Heart left ventricle (tissue), 16 donors: ENCODE measurements at regions not wholly inside any gene's neighbourhood (a gene's known extent, or its start where the extent isn't known, plus 50 kb on each side); places are given as distances from the start of the nearest gene placed in this dataset.

Experiments used
- ATAC-seq, 4 donors: fragments of 200-7000 bp; cut with Tn5 transposase; one replicate each; pipeline ENCODE4 v1.9.1; 2020 to 2022; ENCODE audit warnings: moderate library complexity in 4 of 4, mild to moderate bottlenecking in 3 of 4, moderate number of reproducible peaks in 1 of 4
- DNase-seq, 5 donors: peaks; one replicate each; pipeline ENCODE4 v3.0.0-alpha.2; 2020
- H3K27ac ChIP-seq, 12 donors: fragments of 200-600 bp; sonication (generic) in 4 of 12; one replicate each; pipeline versions ENCODE4 v1.5.0 to v1.8.0; 2016 to 2022; ENCODE audit warnings: mild to moderate bottlenecking in 2 of 12
- H3K27me3 ChIP-seq, 9 donors: fragments of 200-600 bp; sonication (generic) in 2 of 9; one replicate each; pipeline versions ENCODE4 v1.5.1 to v1.8.0; 2016 to 2022; ENCODE audit warnings: mild to moderate bottlenecking in 3 of 9
- H3K36me3 ChIP-seq, 9 donors: fragments of 200-600 bp; sonication (generic) in 2 of 9; one replicate each; pipeline versions ENCODE4 v1.5.0 to v1.8.0; 2018 to 2022; ENCODE audit warnings: mild to moderate bottlenecking in 2 of 9
- H3K4me1 ChIP-seq, 12 donors: fragments of 200-600 bp; sonication (generic) in 4 of 12; one replicate each; pipeline versions ENCODE4 v1.5.0 to v1.8.0; 2016 to 2022; ENCODE audit warnings: mild to moderate bottlenecking in 3 of 12
- H3K4me3 ChIP-seq, 12 donors: fragments of 200-600 bp; sonication (generic) in 4 of 12; one replicate each; pipeline versions ENCODE4 v1.5.0 to v1.8.0; 2017 to 2022; ENCODE audit warnings: mild to moderate bottlenecking in 9 of 12, moderate library complexity in 4 of 12
- H3K9me3 ChIP-seq, 12 donors: fragments of 200-600 bp; sonication (generic) in 4 of 12; one replicate each; pipeline versions ENCODE4 v1.5.0 to v1.8.0; 2016 to 2022; ENCODE audit warnings: mild to moderate bottlenecking in 1 of 12
- POLR2A ChIP-seq, 2 donors: fragments of 450-650 bp; IDR thresholded peaks; one replicate each; pipeline ENCODE4 v1.6.1; 2017; ENCODE audit warnings: antibody characterized with exemption in 2 of 2, mild to moderate bottlenecking in 2 of 2, moderate library complexity in 2 of 2
- WGBS, 4 donors: extraction: QIAGEN DNeasy Blood & Tissue Kit in 2 of 4; methylation state at CpG; one replicate each; pipeline versions ENCODE4 v1.1.5 to v1.1.7; 2013 to 2018; 5-methylcytosine and 5-hydroxymethylcytosine counted together
- intact Hi-C, 10 donors: fragments of 100-400 bp; cut with DNase I; formaldehyde crosslinking; loops; one replicate each; pipeline versions ENCODE4 v1.11.1 to v1.14.2; 2022
- TF ChIP-seq, protein P1 (sequence below), 12 donors: fragments of 200-600 bp; sonication (generic) in 4 of 12; IDR thresholded peaks; one replicate each; pipeline versions ENCODE4 v1.5.0 to v1.8.0; 2018 to 2022; ENCODE audit warnings: antibody characterized with exemption in 12 of 12, mild to moderate bottlenecking in 5 of 12
- donor health status: ischemic (EF 13 %, LVEDD 7.1; RV severe dilation, severe dysfunction).
- donor health status: healthy with polysubstance abuse.
- donor health status: DM: no; HTN: yes; CAD: no.
- donor health status: DM: no; HTN: no; CAD: no.
- donor health status: ischemic (EF 25% LVEDD 6.9; RV normal size, moderate dysfunction).
- donor health status: ischemic (EF 25% LVEDD 5.7; RV mildly dilated, moderate dysfunction).
- donor health status: healthy.
- donor health status: DM: yes; HTN: yes; CAD: no.
- donor health status: ischemic (EF 35%, LVEDD 5.7; RV mildly dilated, moderate dysfunction).
- donor health status: nonischemic (EF 11% LVEDD 7.7; RV severe dilation, severe dysfunction).
- donor health status: DM: yes; HTN: yes; CAD: no.
- donor health status: PGD.
- donor health status: ischemic (EF 29% LVEDD 5.4; RV normal size, mild dysfunction).
- donor health status: nonischemic (EF 23%, LVEDD 6.1; RV moderate dilation, normal function).

GRCh38 chr5:68099327-68099726, 116.2 kb upstream of the PIK3R1 start:
- WGBS, 4 donors = 96% methylated on average over 5 of the region's 5 CpGs
- Histone ChIP-seq H3K27ac (no peak overlapping the region), H3K27me3 (no peaks in the 10 kb centered on the region), H3K4me3 (no peak overlapping the region), H3K36me3 (no peaks in the 10 kb centered on the region), H3K9me3 (peaks cover 0 to 16% (median 0%) of the 10 kb centered on the region in 12 donors), H3K4me1 (no peaks in the 10 kb centered on the region)
- DNase-seq (no peak), ATAC-seq (no peak)
- TF ChIP-seq POLR2A (IDR thresholded peaks at IDR 0.05) = no peak
- TF ChIP-seq, protein P1, sequence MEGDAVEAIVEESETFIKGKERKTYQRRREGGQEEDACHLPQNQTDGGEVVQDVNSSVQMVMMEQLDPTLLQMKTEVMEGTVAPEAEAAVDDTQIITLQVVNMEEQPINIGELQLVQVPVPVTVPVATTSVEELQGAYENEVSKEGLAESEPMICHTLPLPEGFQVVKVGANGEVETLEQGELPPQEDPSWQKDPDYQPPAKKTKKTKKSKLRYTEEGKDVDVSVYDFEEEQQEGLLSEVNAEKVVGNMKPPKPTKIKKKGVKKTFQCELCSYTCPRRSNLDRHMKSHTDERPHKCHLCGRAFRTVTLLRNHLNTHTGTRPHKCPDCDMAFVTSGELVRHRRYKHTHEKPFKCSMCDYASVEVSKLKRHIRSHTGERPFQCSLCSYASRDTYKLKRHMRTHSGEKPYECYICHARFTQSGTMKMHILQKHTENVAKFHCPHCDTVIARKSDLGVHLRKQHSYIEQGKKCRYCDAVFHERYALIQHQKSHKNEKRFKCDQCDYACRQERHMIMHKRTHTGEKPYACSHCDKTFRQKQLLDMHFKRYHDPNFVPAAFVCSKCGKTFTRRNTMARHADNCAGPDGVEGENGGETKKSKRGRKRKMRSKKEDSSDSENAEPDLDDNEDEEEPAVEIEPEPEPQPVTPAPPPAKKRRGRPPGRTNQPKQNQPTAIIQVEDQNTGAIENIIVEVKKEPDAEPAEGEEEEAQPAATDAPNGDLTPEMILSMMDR (IDR thresholded peaks at IDR 0.05) = no peak
- intact Hi-C loops = no loop called here

DNA sequence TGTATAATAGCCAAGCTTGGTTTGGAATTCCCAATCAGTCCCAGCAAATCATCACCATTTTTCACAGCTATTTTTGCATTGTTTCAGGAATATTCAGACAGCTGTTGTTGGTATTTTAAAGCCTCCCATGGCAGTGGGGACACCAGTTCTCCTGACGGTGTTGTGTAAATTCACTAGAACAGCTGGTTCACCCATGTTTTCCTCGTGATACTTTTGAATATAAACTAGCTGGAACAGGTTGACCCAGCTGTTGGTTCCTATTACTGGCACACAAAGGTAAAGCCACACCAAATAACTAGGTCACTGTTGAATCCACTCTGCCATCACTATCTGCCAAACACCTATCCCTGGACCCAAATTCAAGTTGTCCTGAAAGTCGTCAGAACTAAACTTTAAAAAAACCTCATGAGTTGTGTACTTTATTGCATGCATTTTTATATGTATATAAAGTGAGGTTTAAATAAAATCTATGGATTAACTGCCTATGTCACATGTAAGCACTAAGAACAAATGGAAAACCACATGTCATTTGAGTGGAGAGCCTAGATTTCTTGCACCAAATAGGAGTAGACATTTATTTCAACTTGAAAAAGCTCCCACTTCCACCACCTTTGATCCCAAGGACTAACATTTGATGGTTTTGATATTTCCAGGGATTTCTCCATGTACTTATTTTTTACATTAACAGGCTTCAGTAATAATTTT, 121.9 kb upstream of the PIK3R1 start:
- Histone ChIP-seq H3K9me3 (peaks cover 0 to 16% (median 0%) of the 10 kb centered on the region in 12 donors), H3K27me3 (no peaks in the 10 kb centered on the region), H3K36me3 (no peaks in the 10 kb centered on the region), H3K27ac (no peak overlapping the region), H3K4me1 (peaks cover 0 to 4% (median under 1%) of the 10 kb centered on the region in 12 donors), H3K4me3 (no peak overlapping the region)
- TF ChIP-seq, protein P1 (IDR thresholded peaks at IDR 0.05) = no peak
- TF ChIP-seq POLR2A (IDR thresholded peaks at IDR 0.05) = no peak
- DNase-seq = no peak
- intact Hi-C loops = no loop called here
- no peak for ATAC-seq
- 87 to 91% (median 89%) methylated on average over 3 of the region's 3 CpGs for WGBS, 4 donors

DNA sequence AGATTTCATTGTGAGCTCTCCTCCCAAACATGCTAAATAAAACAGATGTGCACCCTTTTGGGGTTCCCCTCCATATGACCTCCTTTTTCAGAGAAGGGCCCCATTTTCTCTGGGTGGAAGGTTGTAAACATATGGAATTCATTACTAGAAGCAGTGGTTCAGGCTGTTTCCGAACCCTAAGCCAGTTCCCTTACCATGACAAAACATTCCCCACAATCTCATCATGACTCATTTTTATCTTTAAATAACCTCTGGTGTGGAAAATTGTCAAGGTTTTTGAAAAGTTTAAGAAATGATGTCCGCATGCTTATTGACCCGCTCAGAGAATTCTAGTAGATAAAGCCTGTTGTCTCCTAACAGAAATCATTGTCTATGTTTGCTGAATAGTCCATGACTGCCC, 127.3 kb upstream of the PIK3R1 start:
- DNase-seq = no peak
- Histone ChIP-seq H3K27me3 (no peaks in the 10 kb centered on the region), H3K9me3 (peaks cover 0 to 16% (median 0%) of the 10 kb centered on the region in 12 donors), H3K36me3 (no peaks in the 10 kb centered on the region), H3K27ac (peak overlapping the region in 3 of 12 donors; percentile 15 to 74 (median 33)), H3K4me3 (no peak overlapping the region), H3K4me1 (peaks cover 0 to 29% (median 15%) of the 10 kb centered on the region in 12 donors)
- peak in 2 of 4 donors; percentile 41 to 69 for ATAC-seq
- 62 to 76% (median 75%) methylated on average over 3 of the region's 3 CpGs for WGBS, 4 donors
- TF ChIP-seq, protein P1 (IDR thresholded peaks at IDR 0.05) = no peak
- TF ChIP-seq POLR2A (IDR thresholded peaks at IDR 0.05) = no peak
- intact Hi-C loops = no loop called here

- intact Hi-C loops = no loop called here
- peak; percentile 56 to 73 (median 64) for ATAC-seq
- H3K27ac ChIP-seq = peak overlapping the region in 2 of 12 donors; percentile 15 to 74
Measured at GRCh38 chr5:68087866-68088265, 127.7 kb upstream of the PIK3R1 start.

More at GRCh38 chr5:68087866-68088265, 127.7 kb upstream of the PIK3R1 start:
- Histone ChIP-seq H3K9me3 (peaks cover 0 to 16% (median 0%) of the 10 kb centered on the region in 12 donors), H3K4me1 (peaks cover 0 to 29% (median 15%) of the 10 kb centered on the region in 12 donors), H3K36me3 (no peaks in the 10 kb centered on the region), H3K4me3 (no peak overlapping the region), H3K27me3 (no peaks in the 10 kb centered on the region)
- no peak for TF ChIP-seq POLR2A (IDR thresholded peaks at IDR 0.05)
- TF ChIP-seq, protein P1 (IDR thresholded peaks at IDR 0.05) = no peak
- no peak for DNase-seq
- WGBS, 4 donors = 33 to 38% (median 35%) methylated on average over 3 of the region's 3 CpGs
